Vagina (tissue), 2 donors: ENCODE measurements at regions not wholly inside any gene's neighbourhood (a gene's known extent, or its start where the extent isn't known, plus 50 kb on each side); places are given as distances from the start of the nearest gene placed in this dataset.

Experiments used
- POLR2A ChIP-seq, 2 donors: fragments of 450-650 bp; IDR thresholded peaks; one replicate each; pipeline ENCODE4 v1.6.1; 2017; ENCODE audit warnings: antibody characterized with exemption in 2 of 2, mild to moderate bottlenecking in 2 of 2, moderate library complexity in 2 of 2
- POLR2AphosphoS5 ChIP-seq, 2 donors: sonication (generic); formaldehyde crosslinking; IDR thresholded peaks; one replicate each; pipeline ENCODE4 v1.9.0; 2017; ENCODE audit warnings: antibody characterized with exemption in 2 of 2, mild to moderate bottlenecking in 2 of 2, low read depth in 1 of 2; ENCODE audit not compliant: insufficient read depth in 1 of 2

DNA sequence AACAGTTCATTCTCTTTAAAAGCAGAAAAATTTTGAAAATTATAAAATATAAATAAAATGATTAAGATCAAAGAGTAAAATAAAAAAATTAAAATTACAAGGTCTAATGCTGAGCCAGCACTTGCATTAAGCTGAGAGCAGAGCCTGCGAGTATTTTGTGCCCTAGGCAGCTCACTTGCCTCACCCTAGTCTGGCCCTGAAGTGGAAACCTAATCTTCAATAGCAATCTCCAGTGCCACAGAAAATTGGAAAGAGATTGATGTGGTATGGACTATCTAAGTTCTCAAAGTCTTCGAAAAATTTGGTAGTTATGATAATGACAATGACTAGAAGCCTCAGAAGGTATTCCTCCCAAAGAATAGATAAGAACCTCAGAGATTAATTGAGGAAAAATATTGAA is 459.4 kb upstream of the CBLB start:
- TF ChIP-seq POLR2A (IDR thresholded peaks at IDR 0.05) (no peak), POLR2AphosphoS5 (IDR thresholded peaks at IDR 0.05; ENCODE audit: insufficient read depth in 1 of 2, low read depth in 1 of 2) (no peak)
